Heart right ventricle (tissue), 16 donors: ENCODE measurements at regions not wholly inside any gene's neighbourhood (a gene's known extent, or its start where the extent isn't known, plus 50 kb on each side); places are given as distances from the start of the nearest gene placed in this dataset.
"Not testable (repeated sequence)": the region's sequence is repeated elsewhere in the genome, so short reads cannot be mapped to it uniquely, and the experiment has no call there.

Experiments
- ATAC-seq, 8 donors: fragments of 200-7000 bp; cut with Tn5 transposase; one replicate each; pipeline ENCODE4 v1.9.1; 2020; ENCODE audit warnings: mild to moderate bottlenecking in 8 of 8, moderate library complexity in 8 of 8, moderate number of reproducible peaks in 1 of 8
- DNase-seq, 2 donors: peaks; one replicate each; pipeline ENCODE4 v3.0.0-alpha.2; 2020
- H3K27ac ChIP-seq, 10 donors: fragments of 200-600 bp; sonication (generic) in 2 of 10; one replicate each; pipeline versions ENCODE4 v1.5.0 to v1.8.0; 2020 to 2022; ENCODE audit warnings: mild to moderate bottlenecking in 3 of 10
- H3K27me3 ChIP-seq, 7 donors: fragments of 200-600 bp; one replicate each; pipeline ENCODE4 v1.8.0; 2021 to 2022; ENCODE audit warnings: mild to moderate bottlenecking in 2 of 7
- H3K36me3 ChIP-seq, 9 donors: fragments of 200-600 bp; sonication (generic) in 1 of 9; one replicate each; pipeline versions ENCODE4 v1.5.0 to v1.8.0; 2020 to 2022; ENCODE audit warnings: mild to moderate bottlenecking in 2 of 9
- H3K4me1 ChIP-seq, 9 donors: fragments of 200-600 bp; sonication (generic) in 1 of 9; one replicate each; pipeline versions ENCODE4 v1.5.0 to v1.8.0; 2020 to 2022; ENCODE audit warnings: mild to moderate bottlenecking in 4 of 9
- H3K4me3 ChIP-seq, 10 donors: fragments of 200-600 bp; sonication (generic) in 2 of 10; one replicate each; pipeline versions ENCODE4 v1.5.0 to v1.8.0; 2020 to 2022; ENCODE audit warnings: mild to moderate bottlenecking in 7 of 10, moderate library complexity in 2 of 10
- H3K9me3 ChIP-seq, 11 donors: fragments of 200-600 bp in 10 of 11; sonication (generic) in 2 of 11; one replicate each; pipeline versions ENCODE4 v1.5.0 to v1.8.0; 2013 to 2022; ENCODE audit warnings: mild to moderate bottlenecking in 2 of 11, control low read depth in 1 of 11, moderate library complexity in 1 of 11
- WGBS, 2 donors: extraction: QIAGEN DNeasy Blood & Tissue Kit; methylation state at CpG; one replicate each; pipeline ENCODE4 v1.1.7; 2013; ENCODE audit warnings: inconsistent platforms in 1 of 2; 5-methylcytosine and 5-hydroxymethylcytosine counted together
- intact Hi-C, 10 donors: fragments of 100-400 bp; cut with DNase I; formaldehyde crosslinking; loops; one replicate each; pipeline versions ENCODE4 v1.11.1 to v1.14.2; 2022
- TF ChIP-seq, protein P1 (sequence below), 9 donors: fragments of 200-600 bp; sonication (generic) in 2 of 9; IDR thresholded peaks; one replicate each; pipeline versions ENCODE4 v1.5.0 to v1.8.0; 2021 to 2022; ENCODE audit warnings: antibody characterized with exemption in 9 of 9, mild to moderate bottlenecking in 5 of 9, moderate library complexity in 1 of 9
- donor health status: Arrhythmogenic right ventricular cardiomyopathy.
- donor health status: ischemic (EF 13 %, LVEDD 7.1; RV severe dilation, severe dysfunction).
- donor health status: healthy with polysubstance abuse.
- donor health status: DM: no; HTN: yes; CAD: no.
- donor health status: DM: no; HTN: no; CAD: no.
- donor health status: ischemic (EF 25% LVEDD 6.9; RV normal size, moderate dysfunction).
- donor health status: ischemic (EF 25% LVEDD 5.7; RV mildly dilated, moderate dysfunction).
- donor health status: healthy.
- donor health status: DM: yes; HTN: yes; CAD: no.
- donor health status: Ischemic cardiomyopathy.
- donor health status: ischemic (EF 35%, LVEDD 5.7; RV mildly dilated, moderate dysfunction).
- donor health status: nonischemic (EF 11% LVEDD 7.7; RV severe dilation, severe dysfunction).
- donor health status: DM: yes; HTN: yes; CAD: no.
- donor health status: PGD.
- donor health status: ischemic (EF 29% LVEDD 5.4; RV normal size, mild dysfunction).
- donor health status: nonischemic (EF 23%, LVEDD 6.1; RV moderate dilation, normal function).

DNA sequence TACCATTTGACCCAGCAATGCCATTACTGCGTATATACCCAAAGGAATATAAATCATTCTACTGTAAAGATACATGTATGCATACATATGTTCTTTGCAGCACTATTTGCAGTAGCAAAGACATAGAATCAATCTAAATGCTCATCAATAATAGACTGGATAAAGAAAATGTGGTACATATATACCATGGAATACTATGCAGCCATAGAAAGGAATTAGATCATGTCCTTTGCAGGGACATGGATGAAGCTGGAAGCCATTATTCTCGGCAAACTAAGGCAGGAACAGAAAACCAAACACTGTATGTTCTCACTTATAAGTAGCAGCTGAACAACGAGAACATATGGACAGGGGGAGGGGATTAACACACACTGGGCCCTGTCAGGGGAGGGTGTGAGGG is 54.8 kb upstream of the ZNF30 start:
- H3K4me1 ChIP-seq, H3K4me3 ChIP-seq, H3K36me3 ChIP-seq, DNase-seq, H3K27me3 ChIP-seq, H3K9me3 ChIP-seq, H3K27ac ChIP-seq, intact Hi-C loops, ATAC-seq: not testable (repeated sequence)
- 85 to 87% methylated on average over 3 of the region's 3 CpGs for WGBS, 2 donors

GRCh38 chr19:34867631-34868030 is 59.1 kb upstream of the ZNF30 start:
- 96% methylated on average over 4 of the region's 4 CpGs for WGBS, 2 donors
- H3K4me1 ChIP-seq = no peaks in the 10 kb centered on the region
- ATAC-seq = no peak
- H3K9me3 ChIP-seq = peaks cover 0 to 9% (median 0%) of the 10 kb centered on the region in 11 donors
- no peaks in the 10 kb centered on the region for H3K36me3 ChIP-seq
- intact Hi-C loops = no loop called here
- TF ChIP-seq, protein P1, sequence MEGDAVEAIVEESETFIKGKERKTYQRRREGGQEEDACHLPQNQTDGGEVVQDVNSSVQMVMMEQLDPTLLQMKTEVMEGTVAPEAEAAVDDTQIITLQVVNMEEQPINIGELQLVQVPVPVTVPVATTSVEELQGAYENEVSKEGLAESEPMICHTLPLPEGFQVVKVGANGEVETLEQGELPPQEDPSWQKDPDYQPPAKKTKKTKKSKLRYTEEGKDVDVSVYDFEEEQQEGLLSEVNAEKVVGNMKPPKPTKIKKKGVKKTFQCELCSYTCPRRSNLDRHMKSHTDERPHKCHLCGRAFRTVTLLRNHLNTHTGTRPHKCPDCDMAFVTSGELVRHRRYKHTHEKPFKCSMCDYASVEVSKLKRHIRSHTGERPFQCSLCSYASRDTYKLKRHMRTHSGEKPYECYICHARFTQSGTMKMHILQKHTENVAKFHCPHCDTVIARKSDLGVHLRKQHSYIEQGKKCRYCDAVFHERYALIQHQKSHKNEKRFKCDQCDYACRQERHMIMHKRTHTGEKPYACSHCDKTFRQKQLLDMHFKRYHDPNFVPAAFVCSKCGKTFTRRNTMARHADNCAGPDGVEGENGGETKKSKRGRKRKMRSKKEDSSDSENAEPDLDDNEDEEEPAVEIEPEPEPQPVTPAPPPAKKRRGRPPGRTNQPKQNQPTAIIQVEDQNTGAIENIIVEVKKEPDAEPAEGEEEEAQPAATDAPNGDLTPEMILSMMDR (IDR thresholded peaks at IDR 0.05) = no peak
- H3K27ac ChIP-seq = no peak overlapping the region
- no peaks in the 10 kb centered on the region for H3K27me3 ChIP-seq
- DNase-seq = no peak
- H3K4me3 ChIP-seq = no peak overlapping the region

GRCh38 chr19:34865225-34865624 is 61.5 kb upstream of the ZNF30 start:
- intact Hi-C loops, H3K27me3 ChIP-seq, ATAC-seq, H3K27ac ChIP-seq, H3K36me3 ChIP-seq, H3K4me3 ChIP-seq, DNase-seq, H3K4me1 ChIP-seq: not testable (repeated sequence)
- peaks cover 0 to 17% (median 0%) of the 10 kb centered on the region in 11 donors for H3K9me3 ChIP-seq
- 75 to 90% methylated on average over 2 of the region's 2 CpGs for WGBS, 2 donors

DNA sequence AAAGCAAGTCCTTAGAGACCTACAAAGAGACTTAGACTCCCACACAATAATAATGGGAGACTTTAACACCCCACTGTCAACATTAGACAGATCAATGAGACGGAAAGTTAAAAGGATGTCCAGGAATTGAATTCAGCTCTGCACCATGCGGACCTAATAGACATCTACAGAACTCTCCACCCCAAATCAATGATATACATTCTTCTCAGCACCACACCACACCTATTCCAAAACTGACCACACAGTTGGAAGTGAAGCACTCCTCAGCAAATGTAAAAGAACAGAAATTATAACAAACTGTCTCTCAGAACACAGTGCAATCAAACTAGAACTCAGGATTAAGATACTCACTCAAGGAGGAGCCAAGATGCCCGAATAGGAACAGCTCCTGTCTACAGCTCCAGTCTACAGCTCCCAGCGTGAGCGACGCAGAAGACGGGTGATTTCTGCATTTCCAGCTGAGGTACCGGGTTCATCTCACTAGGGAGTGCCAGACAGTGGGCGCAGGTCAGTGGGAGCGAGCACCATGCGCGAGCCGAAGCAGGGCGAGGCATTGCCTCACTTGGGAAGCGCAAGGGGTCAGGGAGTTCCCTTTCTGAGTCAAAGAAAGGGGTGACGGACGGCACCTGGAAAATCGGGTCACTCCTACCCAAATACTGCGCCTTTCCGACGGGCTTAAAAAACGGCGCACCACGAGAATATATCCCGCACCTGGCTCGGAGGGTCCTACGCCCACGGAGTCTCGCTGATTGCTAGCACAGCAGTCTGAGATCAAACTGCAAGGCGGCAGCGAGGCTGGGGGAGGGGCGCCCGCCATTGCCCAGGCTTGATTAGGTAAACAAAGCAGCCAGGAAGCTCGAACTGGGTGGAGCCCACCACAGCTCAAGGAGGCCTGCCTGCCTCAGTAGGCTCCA is 66.6 kb upstream of the ZNF30 start:
- Histone ChIP-seq H3K9me3 (peaks cover 0 to 23% (median 0%) of the 10 kb centered on the region in 11 donors), H3K27ac (peak overlapping the region in 7 of 10 donors; percentile 30 to 72 (median 52)), H3K4me3 (peak overlapping the region in 9 of 10 donors; percentile 35 to 65 (median 56))
- ATAC-seq, DNase-seq, H3K36me3 ChIP-seq, intact Hi-C loops, H3K4me1 ChIP-seq, H3K27me3 ChIP-seq: not testable (repeated sequence)
- 9% methylated on average over 29 of the region's 34 CpGs for WGBS, 2 donors

DNA sequence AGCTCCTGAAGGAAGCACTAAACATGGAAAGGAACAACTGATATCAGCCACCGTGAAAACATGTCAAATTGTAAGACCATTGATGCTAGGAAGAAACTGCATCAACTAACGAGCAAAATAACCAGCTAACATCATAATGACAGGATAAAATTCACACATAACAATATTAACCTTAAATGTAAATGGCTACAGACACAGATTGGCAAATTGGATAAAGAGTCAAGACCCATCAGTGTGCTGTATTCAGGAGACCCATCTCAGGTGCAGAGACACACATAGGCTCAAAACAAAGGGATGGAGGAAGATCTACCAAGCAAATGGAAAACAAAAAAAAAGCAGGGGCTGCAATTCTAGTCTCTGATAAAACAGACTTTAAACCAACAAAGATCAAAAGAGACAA is 67.4 kb upstream of the ZNF30 start:
- H3K27me3 ChIP-seq, ATAC-seq, DNase-seq, H3K4me1 ChIP-seq, H3K27ac ChIP-seq, intact Hi-C loops, H3K36me3 ChIP-seq: not testable (repeated sequence)
- peaks cover 0 to 23% (median 0%) of the 10 kb centered on the region in 11 donors for H3K9me3 ChIP-seq
- peak overlapping the region in 1 of 10 donors; percentile 64 for H3K4me3 ChIP-seq
- WGBS, 2 donors = 82 to 87% methylated on average over 2 of the region's 2 CpGs

DNA sequence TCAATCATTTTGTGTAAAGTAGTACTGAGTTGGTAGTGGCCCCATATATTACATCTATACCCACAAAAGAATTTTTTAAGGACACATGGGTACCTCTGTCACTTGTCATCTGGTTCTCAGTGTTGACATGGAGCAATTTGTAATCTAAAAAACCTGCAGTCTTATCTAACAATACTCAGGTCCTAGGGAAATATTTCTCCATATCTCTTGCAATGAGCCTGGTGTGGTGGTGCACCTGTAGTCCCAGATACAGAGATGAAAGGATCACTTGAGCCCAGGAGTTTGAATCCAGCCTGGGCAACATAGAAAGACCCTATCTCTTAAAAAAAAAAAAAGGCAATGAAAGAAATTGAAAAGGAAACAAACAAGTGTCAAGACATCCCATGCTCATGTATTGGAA is 70.7 kb upstream of the ZNF30 start:
- DNase-seq = no peak
- ATAC-seq = no peak
- Histone ChIP-seq H3K27ac (no peak overlapping the region), H3K9me3 (peaks cover 0 to 14% (median 0%) of the 10 kb centered on the region in 11 donors), H3K36me3 (no peaks in the 10 kb centered on the region), H3K4me3 (no peak overlapping the region), H3K4me1 (no peaks in the 10 kb centered on the region), H3K27me3 (no peaks in the 10 kb centered on the region)
- intact Hi-C loops = no loop called here
- TF ChIP-seq, protein P1 (IDR thresholded peaks at IDR 0.05) = no peak
